ENCODE measurements at regions not wholly inside any gene's neighbourhood (a gene's known extent, or its start where the extent isn't known, plus 50 kb on each side); places are given as distances from the start of the nearest gene placed in this dataset.

DNA sequence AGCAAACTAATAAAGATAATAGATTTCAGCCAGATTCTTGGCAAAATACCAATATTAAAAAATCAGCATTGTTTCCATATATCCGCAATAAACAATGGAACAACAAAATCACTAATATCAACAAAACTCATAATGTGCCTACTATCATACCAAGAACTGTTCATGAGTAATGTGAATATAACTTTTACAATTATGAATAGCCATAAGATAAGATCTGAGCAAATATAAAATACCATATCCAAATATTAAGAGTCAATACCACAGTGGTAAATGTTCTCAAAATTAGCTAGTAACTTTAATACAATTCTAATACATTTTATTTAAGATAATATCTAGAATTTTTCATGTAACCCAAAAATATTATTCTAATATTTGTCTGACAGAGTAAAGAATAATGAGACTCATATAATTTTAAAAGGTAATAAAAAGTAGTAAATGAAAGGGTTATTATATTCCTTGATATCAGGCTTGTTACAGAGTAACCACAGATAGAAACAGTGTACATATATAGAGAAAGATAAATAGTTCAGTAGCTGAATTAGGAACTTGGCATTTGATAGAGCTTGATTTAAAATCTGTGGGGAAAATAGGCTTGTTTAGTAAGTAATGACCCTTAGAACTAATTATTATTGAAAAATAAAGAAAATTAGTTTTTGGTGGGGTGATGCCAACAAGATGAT lies 2126.6 kb downstream of the MRPL39 start:
- TF ChIP-seq POLR2A (IDR thresholded peaks at IDR 0.05; ENCODE audit: low read depth, low read length) (no peak), RAD21 (IDR thresholded peaks at IDR 0.05; ENCODE audit: low read length) (no peak), FOS (IDR thresholded peaks at IDR 0.05; ENCODE audit: low read depth, low read length) (no peak), CHD1 (IDR thresholded peaks at IDR 0.05; ENCODE audit: low read depth, low read length) (no peak)
- TF ChIP-seq, protein P1, sequence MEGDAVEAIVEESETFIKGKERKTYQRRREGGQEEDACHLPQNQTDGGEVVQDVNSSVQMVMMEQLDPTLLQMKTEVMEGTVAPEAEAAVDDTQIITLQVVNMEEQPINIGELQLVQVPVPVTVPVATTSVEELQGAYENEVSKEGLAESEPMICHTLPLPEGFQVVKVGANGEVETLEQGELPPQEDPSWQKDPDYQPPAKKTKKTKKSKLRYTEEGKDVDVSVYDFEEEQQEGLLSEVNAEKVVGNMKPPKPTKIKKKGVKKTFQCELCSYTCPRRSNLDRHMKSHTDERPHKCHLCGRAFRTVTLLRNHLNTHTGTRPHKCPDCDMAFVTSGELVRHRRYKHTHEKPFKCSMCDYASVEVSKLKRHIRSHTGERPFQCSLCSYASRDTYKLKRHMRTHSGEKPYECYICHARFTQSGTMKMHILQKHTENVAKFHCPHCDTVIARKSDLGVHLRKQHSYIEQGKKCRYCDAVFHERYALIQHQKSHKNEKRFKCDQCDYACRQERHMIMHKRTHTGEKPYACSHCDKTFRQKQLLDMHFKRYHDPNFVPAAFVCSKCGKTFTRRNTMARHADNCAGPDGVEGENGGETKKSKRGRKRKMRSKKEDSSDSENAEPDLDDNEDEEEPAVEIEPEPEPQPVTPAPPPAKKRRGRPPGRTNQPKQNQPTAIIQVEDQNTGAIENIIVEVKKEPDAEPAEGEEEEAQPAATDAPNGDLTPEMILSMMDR (conservative IDR thresholded peaks at IDR 0.05; ENCODE audit: low read depth, low read length): no peak
- TF ChIP-seq, protein P2, sequence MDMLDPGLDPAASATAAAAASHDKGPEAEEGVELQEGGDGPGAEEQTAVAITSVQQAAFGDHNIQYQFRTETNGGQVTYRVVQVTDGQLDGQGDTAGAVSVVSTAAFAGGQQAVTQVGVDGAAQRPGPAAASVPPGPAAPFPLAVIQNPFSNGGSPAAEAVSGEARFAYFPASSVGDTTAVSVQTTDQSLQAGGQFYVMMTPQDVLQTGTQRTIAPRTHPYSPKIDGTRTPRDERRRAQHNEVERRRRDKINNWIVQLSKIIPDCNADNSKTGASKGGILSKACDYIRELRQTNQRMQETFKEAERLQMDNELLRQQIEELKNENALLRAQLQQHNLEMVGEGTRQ (IDR thresholded peaks at IDR 0.05; ENCODE audit: low read depth, low read length): no peak

Measured in IMR-90 (cell line).